ENCODE measurements at regions not wholly inside any gene's neighbourhood (a gene's known extent, or its start where the extent isn't known, plus 50 kb on each side); places are given as distances from the start of the nearest gene placed in this dataset.

GRCh38 chr2:236758406-236758805, 188.8 kb downstream of the ACKR3 start:
- Histone ChIP-seq H3K18ac (ENCODE audit: extremely low read depth, low read length) (no peak overlapping the region), H3K79me1 (ENCODE audit: low read depth, low read length) (no peaks in the 10 kb centered on the region), H3K79me2 (ENCODE audit: control insufficient read depth in 1 of 2, insufficient read depth in 2 of 2, low read length in 2 of 2) (no peaks in the 10 kb centered on the region), H3K27ac (ENCODE audit: low read depth, low read length) (no peak overlapping the region), H4K20me1 (replicated peaks in 1 of 2; ENCODE audit: control insufficient read depth in 1 of 2, insufficient read depth in 2 of 2, low read length in 2 of 2) (no peaks in the 10 kb centered on the region), H2BK120ac (replicated peaks; ENCODE audit: low read depth, low read length) (no peak overlapping the region), H3K56ac (replicated peaks; ENCODE audit: insufficient read length, low read depth, low read length) (no peak overlapping the region), H3K4me3 (ENCODE audit: extremely low read depth in 1 of 4, insufficient read depth in 2 of 4, low read depth in 3 of 4, low read length in 4 of 4) (no peak overlapping the region), H2BK5ac (ENCODE audit: low read depth, low read length) (no peak overlapping the region), H4K5ac (ENCODE audit: insufficient read length, low read depth, low read length) (no peak overlapping the region), H3K4ac (replicated peaks; ENCODE audit: insufficient read length, low read depth, low read length) (no peak overlapping the region), H3K36me3 (ENCODE audit: control insufficient read depth in 2 of 4, insufficient read depth in 4 of 4, low read length in 3 of 4) (no peaks in the 10 kb centered on the region), H4K91ac (replicated peaks; ENCODE audit: insufficient read length, low read length) (no peak overlapping the region), H3K4me1 (replicated peaks in 1 of 4; ENCODE audit: control insufficient read depth in 3 of 4, insufficient read depth in 4 of 4, low read length in 3 of 4) (no peaks in the 10 kb centered on the region), H3K9ac (replicated peaks in 1 of 4; ENCODE audit: extremely low read depth in 1 of 4, low read depth in 3 of 4, low read length in 3 of 4) (no peak overlapping the region), H2BK20ac (ENCODE audit: low read length) (no peak overlapping the region), H2AK5ac (ENCODE audit: low read depth, low read length) (no peak overlapping the region), H3K27me3 (replicated peaks in 1 of 4; ENCODE audit: control insufficient read depth in 3 of 4, extremely low read depth in 1 of 4, insufficient read depth in 3 of 4, low read length in 3 of 4) (no peaks in the 10 kb centered on the region), H3K4me2 (ENCODE audit: insufficient read depth in 1 of 2, low read depth in 2 of 2, low read length in 2 of 2) (no peak overlapping the region), H3K9me3 (ENCODE audit: insufficient read depth in 2 of 2, low read depth in 1 of 2, low read length in 1 of 2) (no peaks in the 10 kb centered on the region), H2AFZ (ENCODE audit: low read length) (no peak overlapping the region), H2BK12ac (ENCODE audit: low read depth, low read length) (no peak overlapping the region), H3K14ac (ENCODE audit: insufficient read length) (no peak overlapping the region), H4K8ac (ENCODE audit: extremely low read depth, insufficient read depth, low read length) (no peak overlapping the region), H3K23me2 (ENCODE audit: low read depth, low read length) (no peaks in the 10 kb centered on the region; the same call in 1 of the 2 replicates), H3K23ac (ENCODE audit: insufficient read length) (no peak overlapping the region), H2BK15ac (ENCODE audit: low read length) (no peak overlapping the region)
- DNase-seq (ENCODE audit: low read depth in 1 of 2, low spot score in 2 of 2) (no peak), FAIRE-seq (no peak)
- TF ChIP-seq BACH1 (IDR thresholded peaks at IDR 0.05; ENCODE audit: low read length) = no peak
- no peak for TF ChIP-seq NANOG (IDR thresholded peaks at IDR 0.05; ENCODE audit: insufficient read depth, low read depth, low read length, poor library complexity, severe bottlenecking)
- TF ChIP-seq EZH2 (IDR thresholded peaks at IDR 0.05; ENCODE audit: low read depth, low read length, severe bottlenecking) = no peak
- TF ChIP-seq JUND (IDR thresholded peaks at IDR 0.05; ENCODE audit: low read length) = no peak
- TF ChIP-seq EP300 (IDR thresholded peaks at IDR 0.05; ENCODE audit: borderline replicate concordance in 1 of 2, low read depth in 2 of 2, low read length in 2 of 2) = no peak
- TF ChIP-seq MAFK (IDR thresholded peaks at IDR 0.05; ENCODE audit: low read depth, low read length) = no peak
- no peak for TF ChIP-seq SP1 (IDR thresholded peaks at IDR 0.05; ENCODE audit: low read depth, low read length)
- TF ChIP-seq TAF1 (IDR thresholded peaks at IDR 0.05; ENCODE audit: low read depth, low read length) = no peak
- TF ChIP-seq RNF2 (IDR thresholded peaks at IDR 0.05; ENCODE audit: borderline replicate concordance, low read depth, low read length, missing control alignments, poor library complexity, severe bottlenecking) = no peak
- TF ChIP-seq HDAC6 (IDR thresholded peaks at IDR 0.05; ENCODE audit: low read depth, low read length) = no peak
- TF ChIP-seq FOSL1 (IDR thresholded peaks at IDR 0.05; ENCODE audit: insufficient read depth, low read depth, low read length) = no peak
- no peak for TF ChIP-seq TAF7 (optimal IDR thresholded peaks at IDR 0.05; ENCODE audit: borderline replicate concordance, low read depth, low read length)
- TF ChIP-seq SP2 (IDR thresholded peaks at IDR 0.05; ENCODE audit: low read length) = no peak
- CTCF ChIA-PET (ENCODE audit: partially characterized antibody) = interaction anchor here (0.6 to 0.7 kb wide), 3 partner anchors 37 to 734 kb away, joined by 3 read pairs; no protein-coding TSS in a partner anchor
- WGBS, 2 experiments (ENCODE audit: extremely low coverage in 1 of 2, insufficient coverage in 1 of 2, insufficient read length in 1 of 2, insufficient replicate concordance in 2 of 2, low coverage in 1 of 2, low lambda C conversion rate in 2 of 2, missing lambda C conversion rate in 1 of 2) = 91% methylated on average over 2 of the region's 2 CpGs; no CpG with 5 or more reads in 1 of the 2 experiments
- POLR2A ChIA-PET (ENCODE audit: partially characterized antibody) = no interaction called here

Measured in H1 (cell line).